Keratinocyte (primary cell): ENCODE measurements at regions not wholly inside any gene's neighbourhood (a gene's known extent, or its start where the extent isn't known, plus 50 kb on each side); places are given as distances from the start of the nearest gene placed in this dataset.

Experiments used
- DNase-seq: peaks from one replicate; pipeline ENCODE4 v3.0.0-alpha.2; 2011; ENCODE audit warnings: low read depth, missing footprints, low spot score
- FAIRE-seq: peaks from 2 replicates; lab custom pipeline; 2011; peaks lifted over from hg19 to GRCh38; lab: Jason Lieb, UNC
- H2AFZ ChIP-seq: 2 replicates; pipeline ENCODE4 v1.6.0; 2012; ENCODE audit warnings: low read length, control low read depth, inconsistent platforms; ENCODE audit not compliant: control insufficient read depth
- H3K27ac ChIP-seq: 2 replicates; pipeline ENCODE4 v1.5.1; 2011; ENCODE audit warnings: low read length; ENCODE audit not compliant: control insufficient read depth, insufficient read depth
- H3K27me3 ChIP-seq: 3 replicates; pipeline ENCODE4 v1.6.0; 2011; ENCODE audit warnings: low read length; ENCODE audit not compliant: control insufficient read depth, insufficient read depth; ENCODE audit errors: extremely low read depth
- H3K36me3 ChIP-seq, 2 experiments: 2 replicates in 1 of 2; 3 replicates in 1 of 2; pipeline ENCODE4 v1.5.1; 2011; ENCODE audit warnings: low read length in 2 of 2, mild to moderate bottlenecking in 1 of 2; ENCODE audit not compliant: control insufficient read depth in 2 of 2, insufficient read depth in 2 of 2; ENCODE audit errors: extremely low read depth in 1 of 2
- H3K4me1 ChIP-seq: 3 replicates; pipeline ENCODE4 v1.5.1; 2011; ENCODE audit warnings: low read length; ENCODE audit not compliant: control insufficient read depth, insufficient read depth; ENCODE audit errors: extremely low read depth
- H3K4me2 ChIP-seq: 3 replicates; pipeline ENCODE4 v1.6.0; 2011; ENCODE audit warnings: low read depth, low read length; ENCODE audit not compliant: control insufficient read depth, insufficient read depth; ENCODE audit errors: extremely low read depth
- H3K4me3 ChIP-seq, 3 experiments: fragments of 200-600 bp in 1 of 3; sonication (generic) in 1 of 3; 2 replicates in 2 of 3; 3 replicates in 1 of 3; pipeline ENCODE4 v1.5.1; 2011 to 2016; ENCODE audit warnings: low read length in 3 of 3, mild to moderate bottlenecking in 3 of 3, control low read depth in 2 of 3, inconsistent platforms in 1 of 3, low read depth in 1 of 3, mixed read lengths in 1 of 3, mixed run types in 1 of 3, moderate library complexity in 1 of 3; ENCODE audit not compliant: control insufficient read depth in 2 of 3, insufficient read depth in 2 of 3; ENCODE audit errors: extremely low read depth in 1 of 3
- H3K79me2 ChIP-seq: 2 replicates; pipeline ENCODE4 v1.6.0; 2012; ENCODE audit warnings: low read length; ENCODE audit not compliant: control insufficient read depth, insufficient read depth
- H3K9ac ChIP-seq: 3 replicates; pipeline ENCODE4 v1.6.0; 2011; ENCODE audit warnings: low read length; ENCODE audit not compliant: control insufficient read depth, insufficient read depth; ENCODE audit errors: extremely low read depth
- H3K9me1 ChIP-seq: 3 replicates; pipeline ENCODE4 v1.6.0; 2011; ENCODE audit warnings: low read length; ENCODE audit not compliant: control insufficient read depth, insufficient read depth; ENCODE audit errors: extremely low read depth
- H3K9me3 ChIP-seq: 2 replicates; pipeline ENCODE4 v1.5.1; 2012; ENCODE audit warnings: low read depth, low read length; ENCODE audit not compliant: control insufficient read depth
- H4K20me1 ChIP-seq: 3 replicates; pipeline ENCODE4 v1.6.0; 2011; ENCODE audit warnings: low read length; ENCODE audit not compliant: control insufficient read depth, insufficient read depth; ENCODE audit errors: extremely low read depth
- CTCF ChIP-seq, 3 experiments: IDR thresholded peaks in 1 of 3; conservative IDR thresholded peaks in 1 of 3; optimal IDR thresholded peaks in 1 of 3; 2 replicates in 2 of 3; 3 replicates in 1 of 3; pipeline versions ENCODE3 to v1.5.1; 2011; ENCODE audit warnings: low read length in 3 of 3, mild to moderate bottlenecking in 3 of 3, moderate library complexity in 2 of 3, control low read depth in 1 of 3, inconsistent platforms in 1 of 3; ENCODE audit not compliant: insufficient read depth in 2 of 3; ENCODE audit errors: extremely low read depth in 1 of 3
- EZH2 ChIP-seq: IDR thresholded peaks from one replicate; pipeline ENCODE4 v1.6.1; 2012; ENCODE audit warnings: inconsistent platforms, mild to moderate bottlenecking, low read length, moderate library complexity
- dilution Hi-C: fragments of 300-500 bp; cut with MboI; formaldehyde crosslinking; loops from one replicate; pipeline ENCODE4 v1.7.0; 2020; ENCODE audit warnings: low sequenced_read_pairs; ENCODE audit not compliant: extremely low pct_ligation_motif_present

- H3K4me3 ChIP-seq: no peak overlapping the region
- no peaks in the 10 kb centered on the region for H3K9me3 ChIP-seq
- no peaks in the 10 kb centered on the region for H3K27me3 ChIP-seq
- no peaks in the 10 kb centered on the region for H3K4me1 ChIP-seq
- H3K27ac ChIP-seq: no peak overlapping the region
- no peak overlapping the region for H3K9ac ChIP-seq
- no peak overlapping the region for H2AFZ ChIP-seq
- H3K4me2 ChIP-seq: no peak overlapping the region
- no peaks in the 10 kb centered on the region for H4K20me1 ChIP-seq
- DNase-seq (no peak), FAIRE-seq (no peak)
- H3K36me3 ChIP-seq: no peaks in the 10 kb centered on the region
- no peaks in the 10 kb centered on the region for H3K79me2 ChIP-seq
- no peaks in the 10 kb centered on the region for H3K9me1 ChIP-seq
- TF ChIP-seq CTCF (optimal IDR thresholded peaks at IDR 0.05 in 1 of 3, IDR thresholded peaks at IDR 0.05 in 1 of 3, conservative IDR thresholded peaks at IDR 0.05 in 1 of 3; ENCODE audit: extremely low read depth in 1 of 3, insufficient read depth in 2 of 3, low read length in 3 of 3): no peak
- no peak for TF ChIP-seq EZH2
- dilution Hi-C loops: no loop called here
These were observed 362.6 kb downstream of the DNAH5 start for GRCh38 chr5:13581914-13582313.

- dilution Hi-C loops: no loop called here
- TF ChIP-seq CTCF (optimal IDR thresholded peaks at IDR 0.05 in 1 of 3, IDR thresholded peaks at IDR 0.05 in 1 of 3, conservative IDR thresholded peaks at IDR 0.05 in 1 of 3; ENCODE audit: extremely low read depth in 1 of 3, insufficient read depth in 2 of 3, low read length in 3 of 3): no peak
- TF ChIP-seq EZH2: no peak
These were observed 363.4 kb downstream of the DNAH5 start for GRCh38 chr5:13581132-13581531.

More at GRCh38 chr5:13581132-13581531, 363.4 kb downstream of the DNAH5 start:
- H3K36me3 ChIP-seq: no peaks in the 10 kb centered on the region
- H3K4me1 ChIP-seq: no peaks in the 10 kb centered on the region
- no peak overlapping the region for H3K9ac ChIP-seq
- no peak overlapping the region for H2AFZ ChIP-seq
- no peaks in the 10 kb centered on the region for H3K27me3 ChIP-seq
- H3K4me2 ChIP-seq: no peak overlapping the region
- no peaks in the 10 kb centered on the region for H3K9me3 ChIP-seq
- no peak overlapping the region for H3K4me3 ChIP-seq
- FAIRE-seq (no peak), DNase-seq (no peak)
- no peak overlapping the region for H3K27ac ChIP-seq
- H4K20me1 ChIP-seq: no peaks in the 10 kb centered on the region
- H3K79me2 ChIP-seq: no peaks in the 10 kb centered on the region
- no peaks in the 10 kb centered on the region for H3K9me1 ChIP-seq
